ENCODE measurements at regions not wholly inside any gene's neighbourhood (a gene's known extent, or its start where the extent isn't known, plus 50 kb on each side); places are given as distances from the start of the nearest gene placed in this dataset.

GRCh38 chr3:124201786-124202185 lies 209.9 kb upstream of the ROPN1 start:
- no peaks in the 10 kb centered on the region for H3K36me3 ChIP-seq
- no peak overlapping the region for H3K27ac ChIP-seq
- no peak for DNase-seq (ENCODE audit: low spot score)
- TF ChIP-seq CTCF (IDR thresholded peaks at IDR 0.05), result no peak
- H3K9me3 ChIP-seq, result no peaks in the 10 kb centered on the region
- no peak overlapping the region for H3K4me3 ChIP-seq
- H3K27me3 ChIP-seq, result no peaks in the 10 kb centered on the region
- H3K4me1 ChIP-seq, result peaks cover 0 to 29% of the 10 kb centered on the region in 2 donors

GRCh38 chr3:124202754-124203153 lies 210.8 kb upstream of the ROPN1 start:
- H3K4me1 ChIP-seq, result peaks cover 0 to 29% of the 10 kb centered on the region in 2 donors
- DNase-seq (ENCODE audit: low spot score), result no peak
- no peaks in the 10 kb centered on the region for H3K27me3 ChIP-seq
- no peak for TF ChIP-seq CTCF (IDR thresholded peaks at IDR 0.05)
- H3K27ac ChIP-seq, result no peak overlapping the region
- no peaks in the 10 kb centered on the region for H3K9me3 ChIP-seq
- no peak overlapping the region for H3K4me3 ChIP-seq
- H3K36me3 ChIP-seq, result no peaks in the 10 kb centered on the region

- no peaks in the 10 kb centered on the region for H3K36me3 ChIP-seq
- H3K4me1 ChIP-seq, result peaks cover 0 to 29% of the 10 kb centered on the region in 2 donors
- TF ChIP-seq CTCF (IDR thresholded peaks at IDR 0.05), result no peak
- H3K27me3 ChIP-seq, result no peaks in the 10 kb centered on the region
- H3K4me3 ChIP-seq, result no peak overlapping the region
- H3K9me3 ChIP-seq, result no peaks in the 10 kb centered on the region
- no peak overlapping the region for H3K27ac ChIP-seq
- no peak for DNase-seq (ENCODE audit: low spot score)
Observed at GRCh38 chr3:124203292-124203691, 211.4 kb upstream of the ROPN1 start.

GRCh38 chr3:124206225-124207055 lies 214.5 kb upstream of the ROPN1 start:
- no peak overlapping the region for H3K27ac ChIP-seq
- H3K36me3 ChIP-seq, result no peaks in the 10 kb centered on the region
- H3K9me3 ChIP-seq, result no peaks in the 10 kb centered on the region
- H3K4me1 ChIP-seq, result peaks cover 0 to 20% of the 10 kb centered on the region in 2 donors
- no peaks in the 10 kb centered on the region for H3K27me3 ChIP-seq
- no peak overlapping the region for H3K4me3 ChIP-seq
- no peak for DNase-seq (ENCODE audit: low spot score)
- TF ChIP-seq CTCF (IDR thresholded peaks at IDR 0.05), result no peak

GRCh38 chr3:124207077-124207476 lies 215.2 kb upstream of the ROPN1 start:
- H3K4me1 ChIP-seq, result peaks cover 0 to 14% of the 10 kb centered on the region in 2 donors
- no peaks in the 10 kb centered on the region for H3K9me3 ChIP-seq
- H3K4me3 ChIP-seq, result no peak overlapping the region
- no peak for TF ChIP-seq CTCF (IDR thresholded peaks at IDR 0.05)
- no peaks in the 10 kb centered on the region for H3K27me3 ChIP-seq
- H3K36me3 ChIP-seq, result no peaks in the 10 kb centered on the region
- H3K27ac ChIP-seq, result no peak overlapping the region
- no peak for DNase-seq (ENCODE audit: low spot score)

Measured in right atrium auricular region (tissue), 2 donors.